ENCODE measurements at regions not wholly inside any gene's neighbourhood (a gene's known extent, or its start where the extent isn't known, plus 50 kb on each side); places are given as distances from the start of the nearest gene placed in this dataset.

GRCh38 chr12:45634273-45634917 is 95.1 kb upstream of the ARID2 start:
- no peak for DNase-seq

- no peak for DNase-seq
Observed at GRCh38 chr12:45637242-45637641, 92.3 kb upstream of the ARID2 start.

- peak; percentile 72 for DNase-seq
Observed at GRCh38 chr12:45637706-45638105, 91.8 kb upstream of the ARID2 start.

GRCh38 chr12:45638386-45638785 is 91.1 kb upstream of the ARID2 start:
- no peak for DNase-seq

- peak; percentile 56 for DNase-seq
Observed at GRCh38 chr12:45644541-45644940, 85.0 kb upstream of the ARID2 start.

- no peak for DNase-seq
Observed at GRCh38 chr12:45646851-45647581, 82.5 kb upstream of the ARID2 start.

GRCh38 chr12:45648070-45648469 is 81.4 kb upstream of the ARID2 start:
- DNase-seq, result no peak

GRCh38 chr12:45651029-45651428 is 78.5 kb upstream of the ARID2 start:
- DNase-seq, result no peak

- DNase-seq, result no peak
Observed at GRCh38 chr12:45654002-45654665, 75.4 kb upstream of the ARID2 start.

- peak; percentile 63 for DNase-seq
Observed at GRCh38 chr12:45655186-45655585, 74.3 kb upstream of the ARID2 start.

GRCh38 chr12:45655743-45656142 is 73.8 kb upstream of the ARID2 start:
- no peak for DNase-seq

GRCh38 chr12:45658020-45658419 is 71.5 kb upstream of the ARID2 start:
- no peak for DNase-seq

- peak; percentile 82 for DNase-seq
Observed at GRCh38 chr12:45660330-45660729, 69.2 kb upstream of the ARID2 start.

GRCh38 chr12:45663455-45663854 is 66.1 kb upstream of the ARID2 start:
- DNase-seq, result no peak

- no peak for DNase-seq
Observed at GRCh38 chr12:45665941-45666340, 63.6 kb upstream of the ARID2 start.

GRCh38 chr12:45666396-45666795 is 63.1 kb upstream of the ARID2 start:
- DNase-seq, result no peak

GRCh38 chr12:45666816-45667215 is 62.7 kb upstream of the ARID2 start:
- DNase-seq, result peak; percentile 30

- DNase-seq, result no peak
Observed at GRCh38 chr12:45667761-45668160, 61.7 kb upstream of the ARID2 start.

- no peak for DNase-seq
Observed at GRCh38 chr12:45668641-45669040, 60.9 kb upstream of the ARID2 start.

GRCh38 chr12:45669093-45669492 is 60.4 kb upstream of the ARID2 start:
- no peak for DNase-seq

- no peak for DNase-seq
Observed at GRCh38 chr12:45669792-45670191, 59.7 kb upstream of the ARID2 start.

- DNase-seq, result peak; percentile 59
Observed at GRCh38 chr12:45670346-45671065, 59.0 kb upstream of the ARID2 start.

GRCh38 chr12:45671254-45671653 is 58.3 kb upstream of the ARID2 start:
- peak; percentile 73 for DNase-seq
